ENCODE measurements at regions not wholly inside any gene's neighbourhood (a gene's known extent, or its start where the extent isn't known, plus 50 kb on each side); places are given as distances from the start of the nearest gene placed in this dataset.
"Not testable (repeated sequence)": the region's sequence is repeated elsewhere in the genome, so short reads cannot be mapped to it uniquely, and the experiment has no call there.

DNA sequence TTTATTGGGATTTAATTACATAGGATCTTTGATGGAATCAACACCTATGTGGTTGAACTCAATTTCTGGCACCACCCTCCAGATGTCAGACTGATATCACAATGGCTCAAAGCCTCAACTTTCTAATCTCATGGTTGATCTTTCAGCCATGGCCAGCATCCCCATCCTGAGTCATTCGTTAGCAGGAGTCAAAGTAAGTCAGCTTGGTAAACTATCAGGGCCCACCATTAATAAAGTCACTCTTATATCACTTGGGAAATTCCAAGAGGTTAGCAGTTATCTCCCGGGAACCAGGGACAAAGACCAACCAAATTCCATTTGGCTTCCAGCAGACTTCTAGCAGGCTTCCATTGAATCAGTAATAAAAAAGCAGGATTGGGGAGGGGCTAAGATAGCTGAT is 50.7 kb upstream of the TNFSF4 start:
- DNase-seq, result no peak

DNA sequence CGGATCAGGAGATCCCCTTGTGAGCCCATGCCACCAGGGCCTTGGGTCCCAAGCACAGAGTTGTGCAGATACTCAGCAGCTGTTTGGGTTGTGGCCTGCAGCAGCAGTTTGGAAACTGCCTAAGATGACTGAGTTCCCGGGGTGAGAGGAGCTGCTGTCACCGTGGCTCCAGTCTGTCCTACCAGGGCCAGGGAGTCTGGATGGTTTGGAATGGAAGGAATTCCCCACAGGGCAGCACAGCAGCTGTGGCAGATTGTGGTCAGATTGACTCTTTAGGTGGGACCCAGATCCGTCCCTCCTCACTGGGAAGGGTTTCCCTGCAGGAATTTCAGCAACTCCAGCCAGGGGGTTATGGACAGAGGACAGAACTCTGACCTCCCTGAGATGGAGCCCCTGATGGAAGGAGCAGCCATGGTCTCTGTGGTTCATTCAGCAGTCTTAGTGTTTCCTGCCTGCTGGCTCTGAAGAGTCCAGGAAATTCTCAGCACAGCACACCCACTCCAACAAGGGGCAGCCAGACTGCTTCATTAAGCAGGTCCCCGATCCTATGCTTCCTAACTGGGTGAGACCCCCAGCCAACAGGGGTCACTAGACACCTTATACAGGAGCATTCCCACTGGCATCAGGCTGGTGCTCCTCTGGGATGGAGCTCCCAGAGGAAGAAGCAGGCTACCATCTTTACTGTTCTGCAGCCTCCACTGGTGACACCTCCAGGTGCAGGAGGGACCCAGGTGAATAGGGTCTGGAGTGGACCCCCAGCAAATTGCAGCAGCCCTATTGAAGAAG is 51.5 kb upstream of the TNFSF4 start:
- no peak for DNase-seq

DNA sequence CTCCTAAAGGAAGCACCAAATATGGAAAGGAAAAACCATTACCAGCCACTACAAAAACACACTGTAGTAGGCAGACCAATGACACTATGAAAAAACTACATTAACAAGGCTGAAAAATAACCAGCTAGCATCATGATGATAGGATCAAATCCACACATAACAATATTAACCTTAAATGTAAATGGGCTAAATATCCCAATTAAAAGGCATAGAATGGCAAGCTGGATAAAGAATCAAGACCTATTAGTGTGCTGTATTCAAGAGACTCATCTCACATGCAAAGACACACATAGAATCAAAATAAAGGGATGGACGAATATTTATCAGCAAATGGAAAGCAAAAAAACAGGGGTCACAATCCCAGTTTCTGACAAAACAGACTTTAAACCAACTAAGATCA is 53.2 kb upstream of the TNFSF4 start:
- DNase-seq, result not testable (repeated sequence)

DNA sequence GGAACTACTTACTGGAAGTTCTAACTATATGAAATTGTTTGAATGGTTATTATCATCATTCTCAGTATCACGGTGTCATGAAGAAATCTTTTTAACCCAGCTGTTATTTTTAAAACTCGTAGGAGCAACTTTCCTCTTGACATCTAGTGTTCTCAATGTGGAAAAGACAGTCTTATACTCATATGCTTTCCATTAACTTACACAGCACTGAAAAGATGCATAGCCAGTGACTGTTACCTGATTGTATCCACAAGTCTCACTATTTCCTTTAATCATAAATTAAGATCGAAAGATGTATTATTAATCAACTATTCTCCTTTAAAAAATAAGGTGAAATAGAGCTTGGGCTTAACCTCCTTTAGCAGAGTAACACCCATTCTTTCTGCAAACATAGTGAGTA is 59.7 kb upstream of the TNFSF4 start:
- DNase-seq, result no peak

DNA sequence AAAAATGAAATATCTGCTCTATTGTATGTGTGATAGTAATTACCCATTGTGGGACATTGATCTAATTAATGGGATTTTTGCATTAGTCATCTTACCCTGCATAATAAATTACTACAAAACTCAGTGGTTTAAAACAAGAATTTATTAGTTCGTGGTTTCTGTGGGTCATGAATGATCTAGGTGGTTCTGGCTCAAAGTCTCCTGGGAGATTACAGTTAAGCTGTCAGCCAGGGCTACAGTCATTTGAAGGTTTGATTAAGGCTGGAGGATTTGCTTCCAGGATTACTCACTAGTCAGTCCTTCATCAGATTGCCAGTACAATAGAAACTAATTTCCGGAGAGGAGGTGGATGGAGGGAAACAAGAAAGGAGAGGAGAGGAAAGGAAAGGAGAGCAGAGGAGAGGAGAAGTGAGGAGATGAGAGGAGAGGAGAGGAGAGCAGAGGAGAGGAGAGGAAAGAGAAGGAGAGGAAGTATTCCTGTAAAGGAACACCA is 60.4 kb upstream of the TNFSF4 start:
- DNase-seq, result no peak

DNA sequence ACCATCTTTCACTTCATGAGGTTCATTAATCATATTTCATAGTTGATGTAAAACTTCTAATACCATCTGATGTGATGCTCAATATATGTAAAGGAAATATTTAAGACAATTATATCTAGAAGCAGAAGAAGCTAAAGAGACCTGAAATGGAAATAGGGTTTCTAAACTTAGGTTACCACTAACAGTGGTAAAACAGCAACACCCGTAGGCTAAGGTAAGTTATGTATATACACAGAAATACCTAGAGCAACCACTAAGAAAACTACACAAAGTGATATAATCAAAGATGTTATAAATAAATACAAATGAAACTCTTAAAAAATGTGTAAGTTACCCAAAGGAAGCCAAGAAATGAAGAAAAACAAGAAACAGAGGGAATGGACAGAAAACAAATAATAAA is 61.1 kb upstream of the TNFSF4 start:
- no peak for DNase-seq

DNA sequence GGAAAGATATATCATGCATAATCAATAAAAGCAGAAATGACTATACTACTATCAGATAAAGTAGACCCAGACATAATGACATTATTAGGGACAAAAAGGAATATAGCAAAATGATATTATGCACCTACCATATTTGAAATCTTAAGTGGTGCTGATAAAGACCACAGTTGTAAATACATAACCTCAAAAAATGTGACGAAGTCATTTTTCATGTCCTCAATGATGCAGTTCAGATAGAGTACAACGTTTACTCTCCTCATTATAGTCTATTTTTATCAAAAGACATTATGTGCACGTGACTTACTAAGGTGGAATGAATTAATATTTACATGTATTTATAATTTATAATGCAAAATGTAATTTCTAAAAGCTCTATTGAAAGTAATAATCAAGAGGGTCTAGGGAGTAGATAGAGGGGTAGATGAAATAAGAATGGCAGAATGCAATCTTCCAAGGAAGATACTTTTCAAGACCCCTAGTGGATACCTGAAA is 61.7 kb upstream of the TNFSF4 start:
- no peak for DNase-seq

DNA sequence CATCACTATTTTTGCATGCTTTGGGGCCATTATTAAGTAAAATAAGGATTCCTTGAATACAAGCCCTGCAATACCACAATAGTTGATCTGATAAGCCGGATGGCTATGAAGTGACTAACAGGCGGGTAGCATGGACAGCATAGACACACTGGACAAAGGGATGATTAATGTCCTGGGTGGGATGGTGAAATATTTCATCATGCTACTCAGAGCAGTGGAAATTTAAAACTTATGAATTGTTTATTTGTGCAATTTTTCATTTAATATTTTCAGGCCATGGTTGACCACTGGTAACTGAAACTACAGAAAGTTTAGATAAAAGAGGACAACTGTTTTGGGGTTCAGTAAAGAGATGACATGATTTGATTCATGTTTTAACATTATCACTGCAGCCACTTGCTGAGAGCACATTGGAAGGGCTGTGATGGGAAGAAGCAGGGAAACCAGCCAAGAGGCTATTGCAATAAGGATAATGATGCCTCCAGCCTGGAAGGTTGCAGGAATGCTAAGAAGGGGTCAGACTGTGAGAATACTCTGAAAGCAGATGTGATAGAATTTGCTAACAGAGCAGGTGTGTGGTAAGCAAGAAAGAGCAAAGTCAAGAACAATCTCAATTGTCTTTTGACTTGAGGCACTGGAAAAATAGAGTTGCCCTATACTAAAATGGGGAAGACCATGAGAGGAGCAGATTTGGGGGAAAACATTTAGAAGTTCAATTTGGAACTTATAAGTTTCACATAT is 62.5 kb upstream of the TNFSF4 start:
- DNase-seq, result no peak

DNA sequence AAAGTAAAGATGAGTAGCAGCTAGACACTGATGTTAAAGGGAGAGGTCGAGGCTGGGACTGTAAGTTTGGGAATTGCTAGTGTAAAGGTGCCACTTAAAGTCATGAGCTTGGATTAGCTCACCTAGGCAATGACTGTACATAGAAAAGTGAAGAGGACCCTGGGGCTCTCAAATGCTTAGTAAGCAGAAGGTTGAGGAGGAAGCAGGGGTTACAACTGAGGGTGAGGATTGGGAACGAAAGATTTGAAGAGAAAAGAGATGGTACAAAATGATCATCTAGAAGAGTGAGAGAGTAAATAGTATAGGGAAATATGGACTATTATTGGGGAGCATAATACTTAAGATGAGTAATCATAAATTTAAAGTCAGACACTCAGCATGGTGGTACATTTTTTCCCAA is 63.1 kb upstream of the TNFSF4 start:
- no peak for DNase-seq

DNA sequence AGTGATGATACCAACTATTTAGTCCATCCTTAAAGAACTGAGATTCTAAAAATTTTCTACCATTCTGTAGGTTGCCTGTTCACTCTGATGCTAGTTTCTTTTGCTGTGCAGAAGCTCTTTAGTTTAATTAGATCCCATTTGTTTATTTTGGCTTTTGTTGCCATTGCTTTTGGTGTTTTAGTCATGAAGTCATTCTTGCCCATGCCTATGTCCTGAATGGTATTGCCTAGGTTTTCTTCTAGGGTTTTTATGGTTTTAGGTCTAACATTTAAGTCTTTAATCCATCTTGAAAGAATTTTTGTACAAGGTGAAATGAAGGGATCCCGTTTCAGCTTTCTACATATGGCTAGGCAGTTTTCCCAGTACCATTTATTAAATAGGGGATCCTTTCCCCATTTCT is 63.9 kb upstream of the TNFSF4 start:
- DNase-seq, result not testable (repeated sequence)

DNA sequence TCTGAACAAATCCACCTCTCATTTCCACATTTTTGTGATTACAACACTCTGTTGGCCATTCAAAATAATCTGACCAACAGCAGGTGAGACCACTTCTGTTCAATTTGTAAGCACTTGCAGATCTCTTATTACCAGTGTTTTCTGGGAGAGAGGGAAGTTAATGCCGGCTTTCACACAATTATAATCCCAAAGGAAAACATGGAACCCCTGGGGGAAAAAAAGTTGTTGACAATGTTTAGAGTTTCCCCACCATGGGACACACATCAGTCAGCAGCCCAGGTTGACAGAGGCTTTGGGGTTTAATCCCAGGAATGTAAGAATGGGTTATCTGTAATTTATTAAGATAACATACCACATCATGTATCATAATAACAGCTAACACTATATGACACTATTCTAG is 68.4 kb upstream of the TNFSF4 start:
- no peak for DNase-seq

DNA sequence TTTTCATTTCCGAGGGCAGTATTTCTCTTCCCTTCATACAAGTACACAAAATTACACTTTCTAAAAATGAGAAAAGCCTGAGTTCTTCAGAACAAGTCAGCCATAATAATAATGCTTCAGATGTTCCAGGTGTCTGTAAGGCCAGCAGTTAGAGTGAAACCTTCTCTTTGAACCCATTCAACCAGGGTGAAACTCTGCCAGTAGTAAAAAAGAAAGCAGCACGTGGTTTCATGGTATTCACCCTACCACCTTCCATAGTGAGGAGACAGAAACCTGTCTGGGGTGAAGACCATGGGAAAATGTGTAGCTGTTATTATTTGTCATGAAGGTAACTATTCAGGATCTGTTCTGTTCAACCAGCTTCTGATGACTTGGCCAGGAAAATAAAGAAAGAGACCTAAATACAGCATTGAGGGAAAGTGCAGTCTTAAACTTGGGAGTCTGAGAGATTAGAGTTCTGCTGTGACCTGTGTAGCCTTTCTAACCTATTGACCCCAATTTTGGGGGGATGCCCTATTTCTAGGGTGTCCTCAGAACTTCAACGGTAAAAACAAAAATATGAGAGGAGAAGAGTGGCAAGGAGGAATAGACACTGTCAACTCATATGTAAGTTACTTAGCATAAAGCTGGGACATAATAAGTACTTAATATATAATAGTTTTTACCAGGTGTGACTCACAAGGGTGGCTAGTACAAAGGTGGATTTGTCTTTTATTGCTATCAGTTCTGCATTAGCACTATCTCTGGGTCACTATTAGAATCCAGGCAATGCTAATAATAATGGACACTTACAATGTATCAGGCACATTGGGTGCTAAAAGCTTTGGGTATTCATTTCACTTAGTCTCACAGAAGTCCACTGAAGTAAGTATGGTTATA is 70.0 kb upstream of the TNFSF4 start:
- no peak for DNase-seq

DNA sequence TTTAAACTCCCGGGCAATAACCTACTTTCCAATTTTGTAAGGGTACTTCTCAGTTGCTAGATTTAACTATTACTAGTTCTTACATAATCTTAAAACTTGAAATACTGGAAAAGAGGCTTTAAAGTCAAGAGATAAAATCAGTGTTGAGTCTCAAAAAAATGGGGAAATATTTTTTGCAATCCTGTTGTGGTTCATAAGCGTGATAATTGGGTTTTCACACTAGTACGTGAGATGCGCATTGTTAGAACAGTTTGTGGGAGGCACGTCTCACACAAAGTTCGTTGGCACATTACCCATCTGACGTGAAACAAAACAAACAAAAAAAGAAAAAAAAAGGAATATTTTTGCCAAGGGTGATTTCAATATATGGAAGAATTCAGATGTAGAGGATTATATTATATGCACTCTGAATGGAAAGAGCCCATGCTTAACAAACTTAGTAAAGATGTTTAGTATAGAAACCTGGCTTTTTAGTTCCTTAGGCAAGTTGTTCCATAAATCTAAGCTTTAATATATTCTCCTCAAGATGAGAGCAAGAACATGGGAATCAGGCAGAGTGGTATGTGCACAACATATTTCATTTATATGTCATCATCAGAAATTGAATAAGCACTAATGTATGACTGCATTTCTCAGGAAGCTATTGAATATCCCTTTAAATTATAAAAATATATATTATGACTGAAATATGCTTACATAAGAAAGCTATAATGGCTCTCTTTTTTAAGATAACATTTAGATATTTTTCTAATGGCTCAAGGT is 73.9 kb upstream of the TNFSF4 start:
- DNase-seq, result no peak

DNA sequence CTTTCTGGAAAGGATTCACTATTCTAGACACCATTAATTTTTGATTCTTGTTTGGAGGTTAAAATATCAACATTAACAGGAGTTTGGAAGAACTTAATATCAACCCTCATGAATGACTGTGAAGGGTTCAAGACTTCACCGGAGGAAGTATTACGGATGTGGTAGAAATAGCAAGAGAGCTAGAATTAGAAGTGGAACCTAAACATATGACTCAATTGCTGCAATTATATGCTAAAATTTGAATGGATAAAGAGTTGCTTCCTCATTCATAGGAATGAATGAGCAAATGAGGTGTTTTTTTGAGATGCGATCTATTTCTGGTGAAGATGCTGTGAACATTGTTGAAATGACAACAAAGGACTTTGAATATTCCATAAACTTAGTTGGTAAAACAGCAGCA is 77.9 kb upstream of the TNFSF4 start:
- DNase-seq, result no peak

DNA sequence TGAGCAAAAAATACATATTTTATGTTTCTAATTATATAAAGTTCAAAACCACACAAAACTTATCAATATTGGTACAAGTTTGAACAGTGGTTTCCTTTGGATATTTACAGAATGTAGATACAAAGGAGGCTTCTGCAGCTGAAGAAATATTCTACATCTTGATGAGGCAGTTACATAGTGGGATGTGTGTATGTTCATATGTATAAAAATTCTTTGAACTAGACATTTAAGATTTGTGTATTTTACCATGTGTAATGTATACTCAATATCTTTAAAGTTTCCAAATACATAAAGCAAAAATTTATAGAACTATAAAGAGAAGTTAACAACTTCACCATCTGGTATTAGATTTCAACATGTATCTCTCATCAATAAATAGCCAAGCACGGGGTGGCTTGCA is 80.7 kb upstream of the TNFSF4 start:
- no peak for DNase-seq

DNA sequence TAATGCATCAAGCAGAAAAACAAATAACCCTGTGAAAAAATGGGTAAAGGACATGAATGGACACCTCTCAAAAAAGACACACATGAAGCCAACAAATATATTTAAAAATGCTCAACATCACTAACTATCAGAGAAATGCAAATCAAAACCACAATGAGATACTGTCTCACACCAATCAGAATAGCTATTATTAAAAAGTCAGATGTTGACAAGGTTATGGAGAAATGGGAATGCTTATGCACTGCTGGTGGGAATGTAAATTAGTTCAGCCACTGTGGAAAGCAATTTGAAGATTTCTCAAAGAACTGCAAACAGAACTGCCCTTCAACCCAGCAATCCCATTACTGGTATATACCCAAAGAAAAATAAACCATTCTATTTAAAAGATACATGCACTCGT is 86.6 kb upstream of the TNFSF4 start:
- DNase-seq, result no peak

DNA sequence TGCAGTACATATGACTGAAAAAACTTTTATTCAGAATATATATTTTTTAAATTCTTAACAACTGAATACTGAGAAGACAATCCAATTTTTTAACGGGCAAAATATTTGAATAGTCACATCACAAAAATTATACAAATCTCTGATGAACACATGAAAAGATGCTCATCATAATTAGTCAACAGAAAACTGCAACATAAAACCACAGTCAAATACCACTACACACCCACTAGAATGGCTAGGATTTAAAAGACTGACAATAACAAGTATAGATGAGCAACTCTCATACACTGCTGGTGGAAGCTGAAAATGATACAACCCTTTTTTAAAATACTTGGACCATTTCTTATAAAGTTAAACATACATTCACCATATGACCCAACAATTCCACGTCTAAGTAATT is 87.7 kb upstream of the TNFSF4 start:
- no peak for DNase-seq

DNA sequence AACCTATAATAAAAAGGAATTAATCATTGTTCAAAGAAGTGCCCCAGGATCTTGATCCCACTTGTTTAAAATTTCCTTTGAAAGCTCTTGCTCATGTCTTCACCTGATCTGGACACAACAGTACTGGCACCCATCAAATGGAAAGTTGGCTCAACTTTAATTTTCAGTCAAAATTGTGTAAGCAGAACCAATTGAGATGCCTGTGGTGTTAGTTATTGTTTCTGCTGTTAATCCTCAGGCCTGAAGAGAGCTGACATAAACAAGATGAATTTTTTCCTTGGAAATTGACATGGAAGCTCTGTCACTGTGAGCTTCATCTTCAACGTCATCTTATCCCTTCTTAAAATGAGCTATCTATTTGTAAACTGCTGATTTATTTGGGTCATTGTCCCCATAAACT is 88.3 kb upstream of the TNFSF4 start:
- no peak for DNase-seq

DNA sequence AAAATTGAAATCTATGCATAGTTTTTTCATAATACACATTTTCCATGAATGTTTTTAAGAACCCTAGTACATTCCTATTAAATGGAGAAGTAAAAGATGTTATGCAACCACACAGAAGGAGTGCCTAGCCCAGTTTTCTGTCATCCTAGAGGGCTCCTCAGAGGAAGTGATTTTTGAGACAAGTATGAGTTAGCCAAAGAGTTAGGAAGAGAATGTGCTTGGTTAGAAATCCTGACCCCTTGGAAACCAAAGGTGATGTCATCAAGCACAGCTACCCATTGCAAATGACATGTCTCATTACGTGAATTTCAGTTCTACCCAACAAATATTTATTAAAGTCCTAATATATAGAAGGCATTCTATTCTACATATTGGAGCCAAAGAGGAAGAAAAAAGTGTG is 88.9 kb upstream of the TNFSF4 start:
- no peak for DNase-seq

DNA sequence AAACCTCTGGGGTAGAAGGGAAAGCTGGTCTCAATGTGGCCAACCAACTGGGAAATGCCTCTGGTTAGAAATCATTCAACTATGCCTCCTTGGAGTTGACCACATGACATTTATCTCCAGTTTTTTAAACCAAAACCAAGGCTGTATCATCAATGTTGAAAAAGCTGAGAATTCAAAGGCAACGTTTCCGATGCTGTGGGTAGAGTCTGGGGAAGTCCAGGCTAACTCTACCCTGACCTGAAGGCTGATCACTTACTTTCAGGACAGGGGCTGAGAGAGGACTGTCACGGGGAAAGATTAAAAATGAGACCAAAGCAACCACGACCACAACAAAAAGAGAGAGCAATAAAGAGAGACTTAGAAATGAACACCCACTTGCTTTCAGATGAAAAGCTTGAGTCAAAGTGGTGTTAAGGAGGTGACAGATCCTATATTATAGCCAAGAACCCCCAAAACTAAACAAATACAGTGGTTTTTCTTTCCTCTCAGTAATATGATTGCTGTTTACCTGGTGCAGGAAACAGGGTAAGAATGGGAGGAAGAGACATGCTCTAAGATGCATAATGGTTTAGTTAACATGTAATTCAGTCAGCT is 90.8 kb upstream of the TNFSF4 start:
- DNase-seq, result no peak

DNA sequence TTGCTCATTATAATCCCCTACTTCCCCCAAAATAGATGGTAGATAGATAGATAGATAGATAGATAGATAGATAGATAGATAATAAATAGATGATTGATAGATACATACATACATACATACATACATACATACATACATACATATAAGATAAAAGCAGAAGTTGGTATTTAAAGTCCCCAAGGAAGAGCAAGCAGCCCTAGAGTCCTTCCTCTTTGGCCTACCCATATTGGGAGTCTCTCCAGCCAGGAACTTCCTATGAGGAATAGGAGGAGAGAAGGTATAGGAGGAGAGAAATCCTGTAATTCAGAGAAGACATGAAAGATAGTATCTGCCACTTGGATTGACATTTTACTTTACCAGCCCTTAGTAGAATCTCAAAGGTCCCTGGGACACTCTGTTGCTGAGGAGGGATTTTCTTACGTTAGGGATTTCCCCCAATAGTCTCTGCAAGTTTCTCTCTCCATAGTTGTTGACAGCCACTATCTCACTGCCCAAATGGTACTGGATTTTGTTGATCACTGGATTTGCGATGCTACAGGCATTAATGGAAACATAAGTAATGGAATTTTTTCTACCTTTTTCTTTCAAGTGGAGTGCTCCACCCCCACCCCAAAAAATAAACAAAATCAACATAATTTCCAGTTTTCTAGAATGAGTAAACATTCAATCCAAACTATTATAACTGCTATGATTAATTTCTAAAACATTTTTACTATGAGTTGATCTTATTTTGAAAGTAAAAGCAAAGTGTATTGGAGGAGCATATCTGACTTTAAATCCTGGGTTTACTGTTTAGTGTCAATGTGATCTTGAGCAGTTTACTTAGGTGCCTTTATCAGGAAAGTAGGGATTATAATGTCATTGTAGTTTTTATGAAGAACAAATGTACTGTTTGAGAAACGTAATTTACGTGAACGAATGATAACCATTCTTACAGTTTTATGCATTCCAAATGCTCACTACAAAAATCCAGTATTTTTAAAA is 93.2 kb upstream of the TNFSF4 start:
- DNase-seq, result no peak
